BLaER1 treated with 17β-estradiol and CSF1 and Interleukin-3, amounts not matched to agents 10 nM and 100 nM (cell line): ENCODE measurements at regions not wholly inside any gene's neighbourhood (a gene's known extent, or its start where the extent isn't known, plus 50 kb on each side); places are given as distances from the start of the nearest gene placed in this dataset.

Experiments
- H3K27ac ChIP-seq, 11 experiments: shearing (Covaris generic); formaldehyde crosslinking; 2 replicates each; pipeline ENCODE4 v1.8.1; 2022
- H3K27me3 ChIP-seq, 11 experiments: shearing (Covaris generic); formaldehyde crosslinking; 2 replicates each; pipeline ENCODE4 v1.8.1; 2022
- H3K36me3 ChIP-seq, 11 experiments: shearing (Covaris generic); formaldehyde crosslinking; 2 replicates each; pipeline ENCODE4 v1.8.1; 2022
- H3K4me1 ChIP-seq, 10 experiments: shearing (Covaris generic); formaldehyde crosslinking; 2 replicates each; pipeline ENCODE4 v1.8.1; 2022
- H3K4me2 ChIP-seq, 11 experiments: shearing (Covaris generic); formaldehyde crosslinking; 2 replicates each; pipeline ENCODE4 v1.8.1; 2022
- H3K4me3 ChIP-seq, 10 experiments: shearing (Covaris generic); formaldehyde crosslinking; 2 replicates each; pipeline ENCODE4 v1.8.1; 2022
- H3K9ac ChIP-seq, 11 experiments: shearing (Covaris generic); formaldehyde crosslinking; 2 replicates each; pipeline ENCODE4 v1.8.1; 2022
- H3K9me3 ChIP-seq, 11 experiments: shearing (Covaris generic); formaldehyde crosslinking; replicated peaks in 1 of 11; 2 replicates each; pipeline ENCODE4 v1.8.1; 2022
- H4K20me1 ChIP-seq, 11 experiments: shearing (Covaris generic); formaldehyde crosslinking; 2 replicates each; pipeline ENCODE4 v1.8.1; 2022
- Cebpa-rat ChIP-seq, 11 experiments: shearing (Covaris generic); IDR thresholded peaks; 2 replicates each; pipeline ENCODE4 v1.8.1; 2022

GRCh38 chr4:145351922-145352321 is 129.7 kb upstream of the SMAD1 start:
- H3K27ac ChIP-seq: no peak overlapping the region
- no peak overlapping the region for H3K4me2 ChIP-seq
- no peaks in the 10 kb centered on the region for H3K27me3 ChIP-seq
- no peaks in the 10 kb centered on the region for H3K4me1 ChIP-seq
- H3K36me3 ChIP-seq: no peaks in the 10 kb centered on the region
- H3K9me3 ChIP-seq: peaks cover 0 to 14% (median 7%) of the 10 kb centered on the region in 11 experiments; a peak in 10 of 22 replicates
- H3K4me3 ChIP-seq: no peak overlapping the region
- TF ChIP-seq Cebpa-rat (IDR thresholded peaks at IDR 0.05): no peak
- no peaks in the 10 kb centered on the region for H4K20me1 ChIP-seq
- no peak overlapping the region for H3K9ac ChIP-seq

DNA sequence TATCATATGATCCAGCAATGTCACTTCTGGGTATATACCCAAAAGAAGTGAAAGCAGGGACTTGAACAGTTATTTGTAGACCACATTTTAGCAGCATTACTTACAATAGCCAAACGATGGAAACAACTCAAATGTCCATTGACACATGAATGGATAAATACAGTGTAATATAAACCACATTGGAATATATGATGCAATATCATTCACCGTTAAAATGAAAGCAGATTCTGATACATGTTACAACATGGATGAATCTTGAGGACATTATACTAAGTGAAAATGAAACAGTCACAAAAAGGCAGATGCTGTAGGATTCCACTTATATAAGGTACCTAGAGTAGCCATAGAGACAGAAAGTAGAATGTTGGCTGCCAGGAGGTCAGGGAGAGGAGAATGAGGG is 130.5 kb upstream of the SMAD1 start:
- no peak overlapping the region for H3K9ac ChIP-seq
- peaks cover 0 to 20% (median 11%) of the 10 kb centered on the region in 11 experiments; a peak in 12 of 22 replicates for H3K9me3 ChIP-seq
- H3K4me3 ChIP-seq: no peak overlapping the region
- no peaks in the 10 kb centered on the region for H4K20me1 ChIP-seq
- no peaks in the 10 kb centered on the region for H3K4me1 ChIP-seq
- H3K36me3 ChIP-seq: no peaks in the 10 kb centered on the region
- no peak overlapping the region for H3K4me2 ChIP-seq
- no peak overlapping the region for H3K27ac ChIP-seq
- 0 out of 22 replicates have a peak, but pooled peaks of 1 of the 11 experiments have one; percentile 17 for TF ChIP-seq Cebpa-rat (IDR thresholded peaks at IDR 0.05)
- no peaks in the 10 kb centered on the region for H3K27me3 ChIP-seq

DNA sequence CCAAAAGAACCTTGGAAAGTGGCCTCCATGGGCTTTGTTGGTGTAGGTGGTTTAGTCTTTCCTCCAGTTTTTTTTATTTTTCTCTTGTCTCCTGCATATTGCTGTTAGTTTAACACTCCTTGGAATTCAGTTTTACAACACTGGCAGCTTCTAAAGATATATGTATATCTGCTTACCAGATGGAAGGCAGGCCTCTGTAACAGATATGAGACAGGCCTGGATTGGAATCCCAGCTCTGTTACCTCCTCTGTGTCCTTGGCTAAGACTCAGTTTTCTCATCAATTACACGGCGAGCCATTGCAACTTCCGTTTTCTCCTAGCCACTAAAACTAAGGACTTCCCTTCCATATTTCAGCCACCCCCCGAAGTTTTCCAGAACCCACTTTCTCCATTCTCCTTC is 133.4 kb upstream of the SMAD1 start:
- TF ChIP-seq Cebpa-rat (IDR thresholded peaks at IDR 0.05): no peak
- Histone ChIP-seq H3K4me1 (no peaks in the 10 kb centered on the region), H4K20me1 (no peaks in the 10 kb centered on the region), H3K9me3 (peaks cover 0 to 21% (median 11%) of the 10 kb centered on the region in 11 experiments; a peak in 12 of 22 replicates), H3K4me2 (no peak overlapping the region), H3K36me3 (no peaks in the 10 kb centered on the region), H3K9ac (no peak overlapping the region), H3K27me3 (no peaks in the 10 kb centered on the region), H3K4me3 (no peak overlapping the region), H3K27ac (no peak overlapping the region)

GRCh38 chr4:145347684-145348083 is 134.0 kb upstream of the SMAD1 start:
- Histone ChIP-seq H3K4me2 (no peak overlapping the region), H3K27me3 (no peaks in the 10 kb centered on the region), H4K20me1 (no peaks in the 10 kb centered on the region), H3K9me3 (peaks cover 0 to 21% (median 11%) of the 10 kb centered on the region in 11 experiments; a peak in 12 of 22 replicates), H3K9ac (no peak overlapping the region), H3K36me3 (no peaks in the 10 kb centered on the region), H3K27ac (no peak overlapping the region), H3K4me1 (no peaks in the 10 kb centered on the region), H3K4me3 (no peak overlapping the region)
- TF ChIP-seq Cebpa-rat (IDR thresholded peaks at IDR 0.05): no peak

GRCh38 chr4:145346081-145346480 is 135.6 kb upstream of the SMAD1 start:
- Histone ChIP-seq H3K4me3 (no peak overlapping the region), H3K27me3 (no peaks in the 10 kb centered on the region), H3K4me2 (no peak overlapping the region), H3K9me3 (peaks cover 0 to 21% (median 11%) of the 10 kb centered on the region in 11 experiments; a peak in 12 of 22 replicates), H3K36me3 (no peaks in the 10 kb centered on the region), H3K9ac (no peak overlapping the region), H4K20me1 (no peaks in the 10 kb centered on the region), H3K4me1 (no peaks in the 10 kb centered on the region), H3K27ac (no peak overlapping the region)
- TF ChIP-seq Cebpa-rat (IDR thresholded peaks at IDR 0.05): no peak

DNA sequence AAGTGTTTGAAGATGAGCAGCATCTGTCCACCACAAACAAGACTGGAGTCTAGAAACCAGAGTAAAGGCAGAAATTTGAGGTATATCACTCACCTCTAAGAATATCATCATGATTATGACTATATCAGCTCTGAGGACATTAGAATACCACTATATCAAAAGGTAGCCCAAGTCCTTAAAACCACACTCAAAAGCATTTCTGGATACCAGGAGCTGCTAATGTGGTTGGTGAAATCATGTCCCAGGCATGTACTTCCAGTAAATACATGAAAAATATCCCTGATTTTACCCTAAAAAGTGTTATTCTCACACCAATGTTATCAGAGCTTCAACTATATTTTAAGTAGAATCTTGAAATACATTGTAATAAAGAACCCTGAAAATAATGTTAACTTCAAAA is 136.3 kb upstream of the SMAD1 start:
- peaks cover 0 to 21% (median 11%) of the 10 kb centered on the region in 11 experiments; a peak in 12 of 22 replicates for H3K9me3 ChIP-seq
- no peaks in the 10 kb centered on the region for H4K20me1 ChIP-seq
- H3K27me3 ChIP-seq: no peaks in the 10 kb centered on the region
- no peaks in the 10 kb centered on the region for H3K36me3 ChIP-seq
- no peak overlapping the region for H3K4me2 ChIP-seq
- no peaks in the 10 kb centered on the region for H3K4me1 ChIP-seq
- H3K27ac ChIP-seq: no peak overlapping the region
- H3K4me3 ChIP-seq: no peak overlapping the region
- no peak for TF ChIP-seq Cebpa-rat (IDR thresholded peaks at IDR 0.05)
- no peak overlapping the region for H3K9ac ChIP-seq

- Histone ChIP-seq H3K4me1 (no peaks in the 10 kb centered on the region), H3K27me3 (no peaks in the 10 kb centered on the region), H3K9me3 (peaks cover 0 to 3% (median 2%) of the 10 kb centered on the region in 11 experiments; a peak in 6 of 22 replicates), H4K20me1 (no peaks in the 10 kb centered on the region), H3K4me2 (no peak overlapping the region), H3K27ac (no peak overlapping the region), H3K9ac (no peak overlapping the region), H3K36me3 (no peaks in the 10 kb centered on the region), H3K4me3 (no peak overlapping the region)
- no peak for TF ChIP-seq Cebpa-rat (IDR thresholded peaks at IDR 0.05)
Measured at GRCh38 chr4:145341381-145341780, 140.3 kb upstream of the SMAD1 start.

DNA sequence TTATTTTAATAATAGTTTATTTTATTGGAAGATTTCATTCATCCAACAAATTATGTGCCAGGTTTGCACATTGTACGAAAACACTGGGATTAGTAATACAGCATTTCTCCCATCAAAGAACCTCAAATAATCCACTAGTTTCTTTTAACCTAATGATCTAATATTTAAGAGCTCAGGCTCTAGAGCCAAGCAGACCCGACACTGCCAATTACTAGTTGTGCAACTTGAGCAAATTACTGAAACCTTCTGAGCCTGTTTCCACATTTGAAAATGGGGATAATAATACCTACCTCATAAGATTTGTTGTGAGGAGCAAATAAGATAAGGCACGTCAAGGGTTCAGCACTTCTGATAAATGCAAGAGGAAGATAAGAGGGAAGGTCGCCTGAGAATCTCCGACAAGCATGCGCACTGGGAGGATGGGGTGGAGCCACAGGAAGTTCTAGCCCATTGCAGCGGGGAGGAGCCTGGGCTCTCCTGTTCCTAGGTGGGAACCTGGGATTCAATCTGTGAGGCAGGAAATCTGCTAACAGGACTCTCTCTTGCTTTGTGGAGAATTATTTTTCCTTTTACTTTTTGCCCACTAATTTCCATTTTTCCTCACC is 141.5 kb upstream of the SMAD1 start:
- no peak overlapping the region for H3K4me2 ChIP-seq
- H4K20me1 ChIP-seq: no peaks in the 10 kb centered on the region
- H3K36me3 ChIP-seq: no peaks in the 10 kb centered on the region
- no peaks in the 10 kb centered on the region for H3K4me1 ChIP-seq
- H3K27me3 ChIP-seq: no peaks in the 10 kb centered on the region
- H3K4me3 ChIP-seq: no peak overlapping the region
- H3K9ac ChIP-seq: no peak overlapping the region
- no peak for TF ChIP-seq Cebpa-rat (IDR thresholded peaks at IDR 0.05)
- H3K9me3 ChIP-seq: no peaks in the 10 kb centered on the region
- H3K27ac ChIP-seq: no peak overlapping the region

GRCh38 chr4:145339075-145339725 is 142.5 kb upstream of the SMAD1 start:
- TF ChIP-seq Cebpa-rat (IDR thresholded peaks at IDR 0.05): no peak
- Histone ChIP-seq H3K9ac (no peak overlapping the region), H3K27ac (no peak overlapping the region), H3K27me3 (no peaks in the 10 kb centered on the region), H3K4me3 (no peak overlapping the region), H3K36me3 (no peaks in the 10 kb centered on the region), H3K4me2 (no peak overlapping the region), H4K20me1 (no peaks in the 10 kb centered on the region), H3K4me1 (no peaks in the 10 kb centered on the region), H3K9me3 (no peaks in the 10 kb centered on the region)

DNA sequence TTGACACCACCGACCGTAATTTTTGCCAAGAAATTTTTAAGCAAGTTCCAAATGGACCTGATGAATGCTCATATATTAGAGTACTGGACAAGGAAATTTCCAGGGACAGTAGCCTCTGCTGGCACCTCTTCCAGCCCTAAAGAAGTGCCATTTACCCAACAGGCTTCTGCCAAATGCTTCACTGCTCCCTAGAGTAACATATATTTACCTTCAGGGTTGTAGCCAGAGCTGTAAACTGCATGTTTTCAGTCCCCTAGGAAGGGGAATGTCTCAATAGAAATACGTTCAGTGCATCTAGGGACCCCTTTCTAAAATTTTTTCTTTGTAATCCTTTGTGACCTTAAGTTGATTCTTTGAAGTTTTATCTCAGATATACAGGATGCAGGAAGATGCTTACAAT is 143.1 kb upstream of the SMAD1 start:
- no peak for TF ChIP-seq Cebpa-rat (IDR thresholded peaks at IDR 0.05)
- H3K4me1 ChIP-seq: no peaks in the 10 kb centered on the region
- no peaks in the 10 kb centered on the region for H3K27me3 ChIP-seq
- H3K9ac ChIP-seq: no peak overlapping the region
- H3K4me2 ChIP-seq: no peak overlapping the region
- H3K4me3 ChIP-seq: no peak overlapping the region
- no peaks in the 10 kb centered on the region for H3K9me3 ChIP-seq
- H4K20me1 ChIP-seq: no peaks in the 10 kb centered on the region
- no peaks in the 10 kb centered on the region for H3K36me3 ChIP-seq
- H3K27ac ChIP-seq: no peak overlapping the region
